ENCODE measurements at regions not wholly inside any gene's neighbourhood (a gene's known extent, or its start where the extent isn't known, plus 50 kb on each side); places are given as distances from the start of the nearest gene placed in this dataset.

GRCh38 chr18:41594582-41594981 is 360.5 kb upstream of the PIK3C3 start:
- no peaks in the 10 kb centered on the region for H3K36me3 Mint-ChIP-seq
- no peak overlapping the region for H3K4me3 Mint-ChIP-seq
- Histone ChIP-seq H3K4me1 (no peaks in the 10 kb centered on the region), H3K4me3 (no peak overlapping the region), H3F3A (ENCODE audit: low read depth) (no peaks in the 10 kb centered on the region), H4K20me1 (ENCODE audit: low read depth) (no peaks in the 10 kb centered on the region), H3K36me3 (no peaks in the 10 kb centered on the region), H3K9ac (no peak overlapping the region), H3K4me2 (no peak overlapping the region), H3K27ac (no peak overlapping the region), H3K79me2 (ENCODE audit: low read depth) (no peaks in the 10 kb centered on the region), H3K9me3 (ENCODE audit: low read depth) (no peaks in the 10 kb centered on the region), H2AFZ (replicated peaks) (no peak overlapping the region), H3K27me3 (no peaks in the 10 kb centered on the region)
- H3K4me1 Mint-ChIP-seq: no peaks in the 10 kb centered on the region
- H3K27me3 Mint-ChIP-seq (ENCODE audit: insufficient read depth, low read depth): no peaks in the 10 kb centered on the region
- no peak for DNase-seq (ENCODE audit: low spot score)
- no peak for TF ChIP-seq EZH2 (IDR thresholded peaks at IDR 0.05)
- no peak for TF ChIP-seq CTCF (IDR thresholded peaks at IDR 0.05)
- TF ChIP-seq EZH2phosphoT487 (IDR thresholded peaks at IDR 0.05): no peak
- H3K9me3 Mint-ChIP-seq: no peaks in the 10 kb centered on the region
- no peak overlapping the region for H3K27ac Mint-ChIP-seq

GRCh38 chr18:41593171-41593675 is 361.8 kb upstream of the PIK3C3 start:
- TF ChIP-seq EZH2phosphoT487 (IDR thresholded peaks at IDR 0.05): no peak
- no peak for TF ChIP-seq CTCF (IDR thresholded peaks at IDR 0.05)
- TF ChIP-seq EZH2 (IDR thresholded peaks at IDR 0.05): no peak
- no peaks in the 10 kb centered on the region for H3K4me1 Mint-ChIP-seq
- no peaks in the 10 kb centered on the region for H4K20me1 ChIP-seq (ENCODE audit: low read depth)
- no peak overlapping the region for H3K4me2 ChIP-seq
- H3K27ac Mint-ChIP-seq: no peak overlapping the region
- no peaks in the 10 kb centered on the region for H3K9me3 Mint-ChIP-seq
- no peaks in the 10 kb centered on the region for H3F3A ChIP-seq (ENCODE audit: low read depth)
- H3K9me3 ChIP-seq (ENCODE audit: low read depth): no peaks in the 10 kb centered on the region
- H3K27me3 Mint-ChIP-seq (ENCODE audit: insufficient read depth, low read depth): no peaks in the 10 kb centered on the region
- H3K4me1 ChIP-seq: no peaks in the 10 kb centered on the region
- no peak overlapping the region for H3K9ac ChIP-seq
- H3K36me3 ChIP-seq: no peaks in the 10 kb centered on the region
- no peak overlapping the region for H3K27ac ChIP-seq
- no peak for DNase-seq (ENCODE audit: low spot score)
- no peak overlapping the region for H3K4me3 ChIP-seq
- no peak overlapping the region for H2AFZ ChIP-seq (replicated peaks)
- no peak overlapping the region for H3K4me3 Mint-ChIP-seq
- no peaks in the 10 kb centered on the region for H3K36me3 Mint-ChIP-seq
- H3K79me2 ChIP-seq (ENCODE audit: low read depth): no peaks in the 10 kb centered on the region
- no peaks in the 10 kb centered on the region for H3K27me3 ChIP-seq

- H3K27ac ChIP-seq: no peak overlapping the region
- no peak for DNase-seq (ENCODE audit: low spot score)
- TF ChIP-seq EZH2phosphoT487 (IDR thresholded peaks at IDR 0.05) (no peak), CTCF (IDR thresholded peaks at IDR 0.05) (no peak), EZH2 (IDR thresholded peaks at IDR 0.05) (no peak)
- H3K9me3 Mint-ChIP-seq: no peaks in the 10 kb centered on the region
- no peak overlapping the region for H2AFZ ChIP-seq (replicated peaks)
- no peaks in the 10 kb centered on the region for H3K27me3 Mint-ChIP-seq (ENCODE audit: insufficient read depth, low read depth)
- no peaks in the 10 kb centered on the region for H3K4me1 Mint-ChIP-seq
- H4K20me1 ChIP-seq (ENCODE audit: low read depth): no peaks in the 10 kb centered on the region
- no peak overlapping the region for H3K27ac Mint-ChIP-seq
- H3K4me3 ChIP-seq: no peak overlapping the region
- no peaks in the 10 kb centered on the region for H3K9me3 ChIP-seq (ENCODE audit: low read depth)
- no peak overlapping the region for H3K4me2 ChIP-seq
- no peaks in the 10 kb centered on the region for H3K36me3 ChIP-seq
- H3K9ac ChIP-seq: no peak overlapping the region
- peaks cover 2% of the 10 kb centered on the region for H3K36me3 Mint-ChIP-seq
- no peaks in the 10 kb centered on the region for H3K27me3 ChIP-seq
- no peak overlapping the region for H3K4me3 Mint-ChIP-seq
- H3K79me2 ChIP-seq (ENCODE audit: low read depth): no peaks in the 10 kb centered on the region
- no peaks in the 10 kb centered on the region for H3K4me1 ChIP-seq
- no peaks in the 10 kb centered on the region for H3F3A ChIP-seq (ENCODE audit: low read depth)
Observed at GRCh38 chr18:41587976-41588375, 367.1 kb upstream of the PIK3C3 start.
